ENCODE measurements at regions not wholly inside any gene's neighbourhood (a gene's known extent, or its start where the extent isn't known, plus 50 kb on each side); places are given as distances from the start of the nearest gene placed in this dataset.

DNA sequence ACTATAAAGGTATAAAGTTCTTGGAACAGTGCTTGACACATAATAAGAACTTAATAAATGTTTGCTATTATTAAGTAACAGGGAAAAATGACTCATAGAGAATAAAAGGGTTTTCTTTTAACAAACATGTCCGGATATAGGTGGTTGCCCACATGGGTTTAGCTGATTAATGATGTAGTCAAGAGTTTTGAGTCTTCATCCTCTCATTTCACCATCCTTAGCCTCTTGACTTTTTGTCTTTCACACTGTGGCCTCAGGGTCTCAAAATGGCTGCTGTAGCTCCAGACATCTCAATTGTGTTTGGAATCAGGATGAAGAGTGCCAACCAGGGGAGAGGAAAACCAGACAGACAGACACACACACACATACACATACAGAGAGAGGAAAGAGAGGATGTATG lies 97.9 kb downstream of the HSPH1 start:
- Histone ChIP-seq H3K4me3 (no peak overlapping the region), H3K4me1 (no peaks in the 10 kb centered on the region), H3K27me3 (no peaks in the 10 kb centered on the region), H3K36me3 (no peaks in the 10 kb centered on the region), H3K9me3 (no peaks in the 10 kb centered on the region), H3K27ac (replicated peaks in 1 of 4) (no peak overlapping the region)
- DNase-seq (ENCODE audit: extremely low spot score) = no peak
- WGBS = 84% methylated on average over 1 of the region's 1 CpG
- intact Hi-C loops (cut with DNase I) = no loop called here
- TF ChIP-seq, protein P1, sequence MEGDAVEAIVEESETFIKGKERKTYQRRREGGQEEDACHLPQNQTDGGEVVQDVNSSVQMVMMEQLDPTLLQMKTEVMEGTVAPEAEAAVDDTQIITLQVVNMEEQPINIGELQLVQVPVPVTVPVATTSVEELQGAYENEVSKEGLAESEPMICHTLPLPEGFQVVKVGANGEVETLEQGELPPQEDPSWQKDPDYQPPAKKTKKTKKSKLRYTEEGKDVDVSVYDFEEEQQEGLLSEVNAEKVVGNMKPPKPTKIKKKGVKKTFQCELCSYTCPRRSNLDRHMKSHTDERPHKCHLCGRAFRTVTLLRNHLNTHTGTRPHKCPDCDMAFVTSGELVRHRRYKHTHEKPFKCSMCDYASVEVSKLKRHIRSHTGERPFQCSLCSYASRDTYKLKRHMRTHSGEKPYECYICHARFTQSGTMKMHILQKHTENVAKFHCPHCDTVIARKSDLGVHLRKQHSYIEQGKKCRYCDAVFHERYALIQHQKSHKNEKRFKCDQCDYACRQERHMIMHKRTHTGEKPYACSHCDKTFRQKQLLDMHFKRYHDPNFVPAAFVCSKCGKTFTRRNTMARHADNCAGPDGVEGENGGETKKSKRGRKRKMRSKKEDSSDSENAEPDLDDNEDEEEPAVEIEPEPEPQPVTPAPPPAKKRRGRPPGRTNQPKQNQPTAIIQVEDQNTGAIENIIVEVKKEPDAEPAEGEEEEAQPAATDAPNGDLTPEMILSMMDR (IDR thresholded peaks at IDR 0.05) = no peak
- TF ChIP-seq POLR2AphosphoS5 (IDR thresholded peaks at IDR 0.05) = no peak
- no peak for TF ChIP-seq POLR2A (IDR thresholded peaks at IDR 0.05; ENCODE audit: low read depth)
- TF ChIP-seq EP300 (IDR thresholded peaks at IDR 0.05) = no peak

DNA sequence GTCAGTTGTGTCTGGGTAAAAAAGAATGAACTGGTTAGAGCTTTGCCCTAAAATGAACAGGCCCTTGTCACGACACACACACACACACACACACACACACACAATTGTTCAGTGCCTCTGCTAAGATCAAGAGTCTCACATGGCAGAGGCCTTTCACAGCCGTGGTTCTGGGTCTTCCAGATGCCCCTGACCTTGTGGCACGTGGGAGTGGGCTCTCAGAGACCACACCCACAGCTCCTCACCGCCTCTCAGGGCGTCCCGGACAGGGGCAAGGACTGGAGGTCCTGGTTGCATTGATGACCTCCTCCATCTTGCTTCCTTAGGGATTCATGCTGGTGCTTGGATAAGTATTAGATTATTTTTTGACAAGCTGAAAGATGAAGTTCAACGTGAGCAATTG lies 101.0 kb downstream of the HSPH1 start:
- no peaks in the 10 kb centered on the region for H3K27me3 ChIP-seq
- H3K27ac ChIP-seq (replicated peaks in 1 of 4) = no peak overlapping the region
- 85% methylated on average over 7 of the region's 7 CpGs for WGBS
- H3K4me3 ChIP-seq = no peak overlapping the region
- intact Hi-C loops (cut with DNase I) = no loop called here
- TF ChIP-seq POLR2A (IDR thresholded peaks at IDR 0.05; ENCODE audit: low read depth) (no peak), POLR2AphosphoS5 (IDR thresholded peaks at IDR 0.05) (no peak), EP300 (IDR thresholded peaks at IDR 0.05) (no peak)
- TF ChIP-seq, protein P1 (IDR thresholded peaks at IDR 0.05) = no peak
- DNase-seq (ENCODE audit: extremely low spot score) = no peak
- no peaks in the 10 kb centered on the region for H3K4me1 ChIP-seq
- no peaks in the 10 kb centered on the region for H3K36me3 ChIP-seq
- no peaks in the 10 kb centered on the region for H3K9me3 ChIP-seq

DNA sequence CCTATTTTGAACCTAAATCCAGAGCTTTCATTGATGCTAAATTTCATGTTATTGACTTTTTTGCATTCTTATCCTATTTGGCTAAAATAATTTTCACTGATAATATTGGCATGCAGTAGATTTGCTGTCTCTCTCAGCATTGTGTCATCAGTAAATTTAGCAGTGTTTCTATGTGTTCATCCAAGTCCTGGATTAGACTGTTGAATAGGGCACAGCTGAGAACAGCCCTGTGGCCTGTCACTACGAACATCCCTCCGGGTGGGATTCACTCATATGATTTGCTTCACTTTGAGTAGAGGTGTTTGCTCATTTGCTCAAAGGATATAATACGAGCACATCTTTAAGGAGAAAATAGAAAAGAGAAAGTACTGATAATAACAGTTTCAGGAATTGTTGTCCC lies 101.5 kb downstream of the HSPH1 start:
- Histone ChIP-seq H3K4me3 (no peak overlapping the region), H3K4me1 (no peaks in the 10 kb centered on the region), H3K27me3 (no peaks in the 10 kb centered on the region), H3K9me3 (no peaks in the 10 kb centered on the region), H3K36me3 (no peaks in the 10 kb centered on the region), H3K27ac (replicated peaks in 1 of 4) (no peak overlapping the region)
- TF ChIP-seq POLR2AphosphoS5 (IDR thresholded peaks at IDR 0.05) (no peak), EP300 (IDR thresholded peaks at IDR 0.05) (no peak), POLR2A (IDR thresholded peaks at IDR 0.05; ENCODE audit: low read depth) (no peak)
- TF ChIP-seq, protein P1 (IDR thresholded peaks at IDR 0.05) = no peak
- WGBS = 94% methylated on average over 3 of the region's 3 CpGs
- DNase-seq (ENCODE audit: extremely low spot score) = no peak
- intact Hi-C loops (cut with DNase I) = no loop called here

DNA sequence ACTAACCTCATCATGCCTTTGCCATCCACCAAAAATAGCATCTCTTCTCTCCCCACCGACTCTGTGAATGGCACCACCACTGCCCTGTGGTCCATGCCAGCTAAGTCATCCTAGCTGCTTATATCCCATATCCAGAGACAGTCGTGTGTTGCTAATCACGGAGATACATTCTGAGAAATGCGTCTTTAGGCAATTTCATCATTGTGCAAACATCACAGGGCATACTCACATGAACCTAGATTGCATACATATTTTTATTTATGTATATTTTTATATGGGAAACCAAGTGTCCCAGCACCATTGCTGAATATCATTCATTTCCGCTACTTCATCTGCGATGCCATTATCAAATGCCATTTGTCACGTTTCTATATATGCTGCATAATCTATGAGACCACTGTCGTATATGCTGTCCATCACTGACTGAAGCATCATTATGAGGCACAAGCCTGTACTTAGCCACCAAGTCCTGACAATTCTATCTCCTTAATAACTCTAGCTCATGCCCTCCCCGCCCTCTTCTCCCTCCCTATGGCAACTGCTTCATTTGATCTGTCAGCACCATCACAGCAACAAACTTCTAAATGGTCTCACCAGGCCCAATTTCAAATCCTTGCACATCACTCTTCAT lies 104.2 kb downstream of the HSPH1 start:
- Histone ChIP-seq H3K27ac (replicated peaks in 1 of 4) (no peak overlapping the region), H3K4me1 (no peaks in the 10 kb centered on the region), H3K27me3 (no peaks in the 10 kb centered on the region), H3K4me3 (no peak overlapping the region), H3K9me3 (no peaks in the 10 kb centered on the region), H3K36me3 (no peaks in the 10 kb centered on the region)
- DNase-seq (ENCODE audit: extremely low spot score) = no peak
- no peak for TF ChIP-seq EP300 (IDR thresholded peaks at IDR 0.05)
- no peak for TF ChIP-seq POLR2A (IDR thresholded peaks at IDR 0.05; ENCODE audit: low read depth)
- TF ChIP-seq, protein P1 (IDR thresholded peaks at IDR 0.05) = no peak
- TF ChIP-seq POLR2AphosphoS5 (IDR thresholded peaks at IDR 0.05) = no peak
- 98% methylated on average over 9 of the region's 9 CpGs for WGBS
- intact Hi-C loops (cut with DNase I) = no loop called here

Data from esophagus muscularis mucosa (tissue), 4 donors.